HepG2 (cell line): ENCODE measurements at regions not wholly inside any gene's neighbourhood (a gene's known extent, or its start where the extent isn't known, plus 50 kb on each side); places are given as distances from the start of the nearest gene placed in this dataset.

ENCODE experiments used
- ATAC-seq: fragments of 200-7000 bp; cut with Tn5 transposase; 3 replicates; pipeline ENCODE4 v1.9.1; 2020; ENCODE audit warnings: mild to moderate bottlenecking, moderate library complexity
- BruUV-seq: library from RNA; stranded (reverse); fragments of 400-500 nt; replicated peaks from 2 replicates; lab custom pipeline; 2021; lab: Mats Ljungman, UMichigan
- CTCF ChIA-PET: fragments of 300-600 bp; formaldehyde crosslinking; extraction: SDS; loops from one replicate; lab custom pipeline; 2021; ENCODE audit warnings: low total read pairs, inconsistent platforms, low intra/inter-chr PET ratio; lab: Yijun Ruan, JAX
- POLR2A ChIA-PET: fragments of 350-600 bp; sonication (Branson Sonifier 250); formaldehyde crosslinking; loops from one replicate; lab custom pipeline; 2020; ENCODE audit warnings: antibody characterized with exemption, inconsistent platforms; lab: Yijun Ruan, JAX
- DNase-seq: peaks from one replicate; pipeline ENCODE4 v3.0.0-alpha.2; 2015; ENCODE audit warnings: low spot score
- FAIRE-seq: peaks from 3 replicates; lab custom pipeline; 2011; peaks lifted over from hg19 to GRCh38; lab: Jason Lieb, UNC
- H2AFZ ChIP-seq: one replicate; pipeline ENCODE4 v1.6.1; 2011; ENCODE audit warnings: low read length, inconsistent platforms
- H3K27ac ChIP-seq: fragments of 300-600 bp; 3 replicates; pipeline ENCODE4 v1.8.0; 2011; ENCODE audit warnings: mixed run types, mild to moderate bottlenecking, mixed read lengths, low read length, inconsistent platforms; ENCODE audit not compliant: insufficient read depth; ENCODE audit errors: extremely low read length
- H3K27me3 ChIP-seq, 2 experiments: fragments of 200-600 bp in 1 of 2; 2 replicates in 1 of 2; 3 replicates in 1 of 2; pipeline versions ENCODE4 v1.6.0 to v1.8.0; 2011; ENCODE audit warnings: low read length in 2 of 2, mild to moderate bottlenecking in 2 of 2, moderate library complexity in 2 of 2, inconsistent platforms in 1 of 2; ENCODE audit not compliant: insufficient read depth in 2 of 2, control insufficient read depth in 1 of 2
- H3K36me3 ChIP-seq, 2 experiments: fragments of 200-600 bp in 1 of 2; replicated peaks in 1 of 2; 2 replicates in 1 of 2; 3 replicates in 1 of 2; pipeline versions ENCODE4 v1.5.1 to v1.8.0; 2011; ENCODE audit warnings: low read length in 2 of 2, inconsistent platforms in 1 of 2; ENCODE audit not compliant: insufficient read depth in 2 of 2, control insufficient read depth in 1 of 2
- H3K4me1 ChIP-seq: 2 replicates; pipeline ENCODE4 v1.5.1; 2012; ENCODE audit warnings: low read length, inconsistent platforms; ENCODE audit not compliant: insufficient read depth
- H3K4me2 ChIP-seq: 2 replicates; pipeline ENCODE4 v1.6.0; 2011; ENCODE audit warnings: low read depth, low read length, inconsistent platforms
- H3K4me3 ChIP-seq, 3 experiments: fragments of 200-600 bp in 1 of 3; sonication (generic), shearing (Covaris generic) in 1 of 3; replicated peaks in 1 of 3; 2 replicates each; pipeline ENCODE4 v1.5.1; 2011 to 2016; ENCODE audit warnings: low read length in 3 of 3, inconsistent platforms in 2 of 3, low read depth in 2 of 3, mild to moderate bottlenecking in 2 of 3, control low read depth in 1 of 3, mixed read lengths in 1 of 3; ENCODE audit not compliant: insufficient read depth in 1 of 3
- H3K79me2 ChIP-seq: one replicate; pipeline ENCODE4 v1.6.1; 2011; ENCODE audit warnings: low read length, inconsistent platforms; ENCODE audit not compliant: insufficient read depth
- H3K9ac ChIP-seq: 2 replicates; pipeline ENCODE4 v1.6.0; 2011; ENCODE audit warnings: mild to moderate bottlenecking, low read depth, low read length, inconsistent platforms; ENCODE audit not compliant: insufficient read depth
- H3K9me3 ChIP-seq: 2 replicates; pipeline ENCODE4 v1.5.1; 2012; ENCODE audit warnings: mild to moderate bottlenecking, low read length
- H4K20me1 ChIP-seq: 2 replicates; pipeline ENCODE4 v1.6.0; 2011; ENCODE audit warnings: inconsistent platforms, mild to moderate bottlenecking, low read length, moderate library complexity; ENCODE audit not compliant: insufficient read depth
- POLR2G ChIP-seq: fragments of 200-400 bp; formaldehyde crosslinking; IDR thresholded peaks from 2 replicates; pipeline ENCODE4 v1.6.1; 2018; ENCODE audit warnings: mild to moderate bottlenecking, low read depth, low read length, moderate library complexity
- ZBED4 ChIP-seq: sonication (generic); formaldehyde crosslinking; IDR thresholded peaks from 2 replicates; pipeline ENCODE4 v1.4.0; 2020; ENCODE audit warnings: missing genetic modification reagents, borderline replicate concordance
- ZNF691 ChIP-seq: sonication (generic); formaldehyde crosslinking; IDR thresholded peaks from 2 replicates; pipeline ENCODE4 v1.4.0; 2020; ENCODE audit warnings: missing genetic modification reagents, low read depth, mild to moderate bottlenecking, borderline replicate concordance
- WGBS: methylation state at CpG from one replicate; pipeline ENCODE4 v1.1.6; 2017; ENCODE audit warnings: low lambda C conversion rate; 5-methylcytosine and 5-hydroxymethylcytosine counted together
- in situ Hi-C: cut with HindIII; loops from 2 replicates; pipeline ENCODE4 v1.10.0; 2017; ENCODE audit warnings: low pct_unique_long_range_greater_than_20kb; ENCODE audit not compliant: extremely low pct_ligation_motif_present
- intact Hi-C: fragments of 100-400 bp; cut with micrococcal nuclease; formaldehyde crosslinking; loops from one replicate; pipeline ENCODE4 v1.10.0; 2022; ENCODE audit not compliant: unreplicated experiment
- TF ChIP-seq, protein P1 (sequence below): sonication (generic); formaldehyde crosslinking; IDR thresholded peaks from 2 replicates; pipeline ENCODE4 v1.4.0; 2020; ENCODE audit warnings: mild to moderate bottlenecking, missing genetic modification reagents

GRCh38 chr4:111208970-111209369 lies 586.1 kb upstream of the PITX2 start:
- Histone ChIP-seq H3K79me2 (no peaks in the 10 kb centered on the region), H3K4me2 (no peak overlapping the region), H3K27me3 (no peaks in the 10 kb centered on the region), H2AFZ (no peak overlapping the region), H3K9ac (no peak overlapping the region), H4K20me1 (no peaks in the 10 kb centered on the region), H3K4me3 (no peak overlapping the region), H3K9me3 (no peaks in the 10 kb centered on the region), H3K27ac (no peak overlapping the region), H3K36me3 (no peaks in the 10 kb centered on the region), H3K4me1 (no peaks in the 10 kb centered on the region)
- TF ChIP-seq, protein P1, sequence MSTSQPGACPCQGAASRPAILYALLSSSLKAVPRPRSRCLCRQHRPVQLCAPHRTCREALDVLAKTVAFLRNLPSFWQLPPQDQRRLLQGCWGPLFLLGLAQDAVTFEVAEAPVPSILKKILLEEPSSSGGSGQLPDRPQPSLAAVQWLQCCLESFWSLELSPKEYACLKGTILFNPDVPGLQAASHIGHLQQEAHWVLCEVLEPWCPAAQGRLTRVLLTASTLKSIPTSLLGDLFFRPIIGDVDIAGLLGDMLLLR (CRISPR knock-in tag), result no peak
- TF ChIP-seq POLR2G, result no peak
- TF ChIP-seq ZNF691 (CRISPR knock-in tag), result no peak
- no peak for TF ChIP-seq ZBED4 (CRISPR knock-in tag)
- intact Hi-C loops, result no loop called here
- WGBS, result 36% methylated on average over 6 of the region's 6 CpGs
- BruUV-seq, result no TSS peak
- POLR2A ChIA-PET, result no interaction called here
- FAIRE-seq (no peak), DNase-seq (no peak), ATAC-seq (no peak)
- CTCF ChIA-PET, result no interaction called here
- in situ Hi-C loops, result no loop called here
